H9 (cell line): ENCODE measurements at regions not wholly inside any gene's neighbourhood (a gene's known extent, or its start where the extent isn't known, plus 50 kb on each side); places are given as distances from the start of the nearest gene placed in this dataset.

Experiments
- DNase-seq: peaks from one replicate; pipeline ENCODE4 v3.0.0-alpha.2; 2017
- H2AFZ ChIP-seq: one replicate; pipeline ENCODE4 v1.6.1; 2013; ENCODE audit warnings: mild to moderate bottlenecking, low read length, control low read depth, moderate library complexity
- H2AK5ac ChIP-seq: 2 replicates; pipeline ENCODE4 v1.6.1; 2013; ENCODE audit warnings: low read length, control low read depth, mixed read lengths; ENCODE audit not compliant: insufficient read length
- H2BK120ac ChIP-seq: one replicate; pipeline ENCODE4 v1.6.1; 2013; ENCODE audit warnings: low read depth, mild to moderate bottlenecking, low read length, control low read depth, inconsistent platforms; ENCODE audit not compliant: poor library complexity, severe bottlenecking
- H2BK12ac ChIP-seq: 2 replicates; pipeline ENCODE4 v1.6.1; 2013; ENCODE audit warnings: low read length, control low read depth, mixed read lengths, low read depth; ENCODE audit not compliant: insufficient read length
- H2BK15ac ChIP-seq: 2 replicates; pipeline ENCODE4 v1.6.1; 2013; ENCODE audit warnings: low read depth, low read length, control low read depth
- H2BK20ac ChIP-seq: one replicate; pipeline ENCODE4 v1.6.1; 2013; ENCODE audit warnings: low read depth, mild to moderate bottlenecking, low read length, control low read depth, inconsistent platforms; ENCODE audit not compliant: poor library complexity, severe bottlenecking
- H2BK5ac ChIP-seq: 2 replicates; pipeline ENCODE4 v1.6.1; 2013; ENCODE audit warnings: low read length, control low read depth, mixed read lengths; ENCODE audit not compliant: insufficient read length
- H3K14ac ChIP-seq: 2 replicates; pipeline ENCODE4 v1.6.1; 2013; ENCODE audit warnings: low read length, control low read depth; ENCODE audit not compliant: insufficient read depth
- H3K18ac ChIP-seq: 2 replicates; pipeline ENCODE4 v1.6.1; 2013; ENCODE audit warnings: low read depth, mild to moderate bottlenecking, mixed read lengths, low read length, control low read depth; ENCODE audit not compliant: insufficient read length
- H3K23ac ChIP-seq: 2 replicates; pipeline ENCODE4 v1.6.1; 2013; ENCODE audit warnings: low read length, control low read depth, mixed read lengths, low read depth; ENCODE audit not compliant: insufficient read length
- H3K23me2 ChIP-seq: 2 replicates; pipeline ENCODE4 v1.6.1; 2013; ENCODE audit warnings: low read depth, mild to moderate bottlenecking, mixed read lengths, low read length, control low read depth; ENCODE audit not compliant: insufficient read length, poor library complexity, severe bottlenecking
- H3K27ac ChIP-seq: 2 replicates; pipeline ENCODE4 v1.5.1; 2013; ENCODE audit warnings: low read length, control low read depth, mixed read lengths, low read depth; ENCODE audit not compliant: insufficient read length
- H3K27me3 ChIP-seq: 2 replicates; pipeline ENCODE4 v1.6.1; 2013; ENCODE audit warnings: low read length, control low read depth, inconsistent platforms; ENCODE audit not compliant: insufficient read depth
- H3K4ac ChIP-seq: 2 replicates; pipeline ENCODE4 v1.6.1; 2013; ENCODE audit warnings: low read depth, mild to moderate bottlenecking, control low read depth, inconsistent platforms, low read length, moderate library complexity
- H3K4me1 ChIP-seq: 2 replicates; pipeline ENCODE4 v1.6.1; 2013; ENCODE audit warnings: low read length, control low read depth, inconsistent platforms; ENCODE audit not compliant: insufficient read depth
- H3K4me2 ChIP-seq: 2 replicates; pipeline ENCODE4 v1.6.1; 2013; ENCODE audit warnings: low read length, control low read depth, mixed read lengths; ENCODE audit not compliant: insufficient read length, insufficient read depth
- H3K56ac ChIP-seq: 2 replicates; pipeline ENCODE4 v1.6.1; 2013; ENCODE audit warnings: low read depth, mild to moderate bottlenecking, mixed read lengths, low read length, control low read depth; ENCODE audit not compliant: insufficient read length
- H3K79me1 ChIP-seq: 2 replicates; pipeline ENCODE4 v1.6.1; 2013; ENCODE audit warnings: low read depth, mild to moderate bottlenecking, moderate library complexity, low read length, control low read depth, inconsistent platforms; ENCODE audit not compliant: insufficient read depth, poor library complexity, severe bottlenecking
- H3K79me2 ChIP-seq: 2 replicates; pipeline ENCODE4 v1.6.1; 2013; ENCODE audit warnings: low read length, control low read depth, inconsistent platforms; ENCODE audit not compliant: insufficient read depth
- H3K9ac ChIP-seq: 2 replicates; pipeline ENCODE4 v1.6.1; 2013; ENCODE audit warnings: low read length, control low read depth, mixed read lengths; ENCODE audit not compliant: insufficient read length; ENCODE audit errors: extremely low read depth
- H3K9me3 ChIP-seq: one replicate; pipeline ENCODE4 v1.6.1; 2013; ENCODE audit warnings: low read depth, low read length, inconsistent platforms; ENCODE audit not compliant: control insufficient read depth
- H3T11ph ChIP-seq: one replicate; pipeline ENCODE4 v1.6.1; 2013; ENCODE audit warnings: mild to moderate bottlenecking, low read length, control low read depth, inconsistent platforms
- H4K20me1 ChIP-seq: one replicate; pipeline ENCODE4 v1.6.1; 2013; ENCODE audit not compliant: control insufficient read depth, insufficient read length, insufficient read depth
- H4K5ac ChIP-seq: 2 replicates; pipeline ENCODE4 v1.6.1; 2013; ENCODE audit warnings: low read depth, mild to moderate bottlenecking, mixed read lengths, low read length, control low read depth; ENCODE audit not compliant: insufficient read length
- H4K8ac ChIP-seq: replicated peaks from 2 replicates; pipeline ENCODE4 v1.6.1; 2013; ENCODE audit warnings: low read length, control low read depth, mixed read lengths, low read depth; ENCODE audit not compliant: insufficient read length
- H4K91ac ChIP-seq: 2 replicates; pipeline ENCODE4 v1.6.1; 2013; ENCODE audit warnings: low read depth, mild to moderate bottlenecking, moderate library complexity, mixed read lengths, low read length, control low read depth; ENCODE audit not compliant: insufficient read length
- H3K27ac Mint-ChIP-seq, 3 experiments: 2 replicates in 2 of 3; 3 replicates in 1 of 3; pipeline ENCODE4 v1.8.0; 2020 to 2021; ENCODE audit warnings: mixed read lengths in 3 of 3, mild to moderate bottlenecking in 1 of 3, moderate library complexity in 1 of 3
- H3K27me3 Mint-ChIP-seq: 2 replicates; pipeline ENCODE4 v1.8.0; 2021; ENCODE audit warnings: low read depth, mild to moderate bottlenecking, moderate library complexity, mixed read lengths
- H3K36me3 Mint-ChIP-seq, 3 experiments: 2 replicates in 2 of 3; 3 replicates in 1 of 3; pipeline ENCODE4 v1.8.0; 2020 to 2021; ENCODE audit warnings: low read depth in 3 of 3, mixed read lengths in 3 of 3; ENCODE audit not compliant: insufficient read depth in 1 of 3
- H3K4me1 Mint-ChIP-seq, 2 experiments: 2 replicates each; pipeline ENCODE4 v1.8.0; 2020; ENCODE audit warnings: mixed read lengths in 2 of 2
- H3K4me3 Mint-ChIP-seq, 2 experiments: 2 replicates in 1 of 2; 3 replicates in 1 of 2; pipeline ENCODE4 v1.8.0; 2020 to 2021; ENCODE audit warnings: mild to moderate bottlenecking in 2 of 2, mixed read lengths in 2 of 2, moderate library complexity in 1 of 2
- H3K9me3 Mint-ChIP-seq, 2 experiments: 2 replicates in 1 of 2; 3 replicates in 1 of 2; pipeline ENCODE4 v1.8.0; 2020; ENCODE audit warnings: mild to moderate bottlenecking in 2 of 2, mixed read lengths in 2 of 2, moderate library complexity in 1 of 2
- TF ChIP-seq, protein P1 (sequence below): fragments of 200-600 bp; sonication (generic); conservative IDR thresholded peaks from 3 replicates; pipeline ENCODE4 v1.8.0; 2021; ENCODE audit warnings: antibody characterized with exemption, mild to moderate bottlenecking

DNA sequence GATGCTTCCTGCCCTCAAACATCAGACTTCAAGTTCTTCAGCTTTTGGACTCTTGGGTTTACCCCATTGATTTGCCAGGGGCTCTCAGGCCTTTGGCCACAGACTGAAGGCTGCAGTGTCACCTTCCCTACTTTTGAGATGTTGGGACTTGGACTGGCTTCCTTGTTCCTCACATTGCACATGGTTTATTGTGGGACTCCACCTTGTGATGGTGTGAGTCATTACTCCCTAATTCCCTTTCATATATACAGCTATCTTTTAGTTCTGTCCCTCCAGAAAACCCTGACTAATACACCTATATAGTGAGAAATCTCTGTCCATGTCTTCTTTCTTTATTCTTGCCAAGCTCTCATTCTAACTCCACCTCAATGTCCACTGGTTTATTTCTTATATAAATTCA, 736.9 kb upstream of the HS3ST1 start:
- no peaks in the 10 kb centered on the region for H3K9me3 Mint-ChIP-seq
- H4K5ac ChIP-seq: no peak overlapping the region
- no peaks in the 10 kb centered on the region; a peak in 1 of 4 replicates for H3K4me1 Mint-ChIP-seq
- H3T11ph ChIP-seq: no peak overlapping the region
- no peaks in the 10 kb centered on the region for H4K20me1 ChIP-seq
- H3K27me3 ChIP-seq: no peaks in the 10 kb centered on the region
- H3K4me1 ChIP-seq: no peaks in the 10 kb centered on the region
- no peak overlapping the region for H3K18ac ChIP-seq
- H2BK12ac ChIP-seq: no peak overlapping the region
- no peak overlapping the region for H3K23ac ChIP-seq
- no peak overlapping the region for H3K56ac ChIP-seq
- no peak overlapping the region for H2BK5ac ChIP-seq
- H3K27ac ChIP-seq: no peak overlapping the region
- no peak overlapping the region for H3K14ac ChIP-seq
- H3K27me3 Mint-ChIP-seq: no peaks in the 10 kb centered on the region
- H2AFZ ChIP-seq: no peak overlapping the region
- no peaks in the 10 kb centered on the region for H3K79me1 ChIP-seq
- no peak overlapping the region for H3K9ac ChIP-seq
- no peak overlapping the region for H3K4me3 Mint-ChIP-seq
- H4K91ac ChIP-seq: no peak overlapping the region
- H3K79me2 ChIP-seq: no peaks in the 10 kb centered on the region
- no peak overlapping the region for H2AK5ac ChIP-seq
- TF ChIP-seq, protein P1, sequence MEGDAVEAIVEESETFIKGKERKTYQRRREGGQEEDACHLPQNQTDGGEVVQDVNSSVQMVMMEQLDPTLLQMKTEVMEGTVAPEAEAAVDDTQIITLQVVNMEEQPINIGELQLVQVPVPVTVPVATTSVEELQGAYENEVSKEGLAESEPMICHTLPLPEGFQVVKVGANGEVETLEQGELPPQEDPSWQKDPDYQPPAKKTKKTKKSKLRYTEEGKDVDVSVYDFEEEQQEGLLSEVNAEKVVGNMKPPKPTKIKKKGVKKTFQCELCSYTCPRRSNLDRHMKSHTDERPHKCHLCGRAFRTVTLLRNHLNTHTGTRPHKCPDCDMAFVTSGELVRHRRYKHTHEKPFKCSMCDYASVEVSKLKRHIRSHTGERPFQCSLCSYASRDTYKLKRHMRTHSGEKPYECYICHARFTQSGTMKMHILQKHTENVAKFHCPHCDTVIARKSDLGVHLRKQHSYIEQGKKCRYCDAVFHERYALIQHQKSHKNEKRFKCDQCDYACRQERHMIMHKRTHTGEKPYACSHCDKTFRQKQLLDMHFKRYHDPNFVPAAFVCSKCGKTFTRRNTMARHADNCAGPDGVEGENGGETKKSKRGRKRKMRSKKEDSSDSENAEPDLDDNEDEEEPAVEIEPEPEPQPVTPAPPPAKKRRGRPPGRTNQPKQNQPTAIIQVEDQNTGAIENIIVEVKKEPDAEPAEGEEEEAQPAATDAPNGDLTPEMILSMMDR: no peak
- H3K9me3 ChIP-seq: no peaks in the 10 kb centered on the region
- no peak for DNase-seq
- no peak overlapping the region for H2BK20ac ChIP-seq
- no peak overlapping the region for H2BK15ac ChIP-seq
- H4K8ac ChIP-seq: no peak overlapping the region
- no peaks in the 10 kb centered on the region; a peak in 2 of 7 replicates for H3K36me3 Mint-ChIP-seq
- no peak overlapping the region for H3K4ac ChIP-seq
- H2BK120ac ChIP-seq: no peak overlapping the region
- H3K27ac Mint-ChIP-seq: no peak overlapping the region; a peak in 1 of 7 replicates
- no peaks in the 10 kb centered on the region for H3K23me2 ChIP-seq
- no peak overlapping the region for H3K4me2 ChIP-seq
